Chondrocyte (in vitro differentiated cells): ENCODE measurements at regions not wholly inside any gene's neighbourhood (a gene's known extent, or its start where the extent isn't known, plus 50 kb on each side); places are given as distances from the start of the nearest gene placed in this dataset.

Experiments used
- DNase-seq: peaks from one replicate; pipeline ENCODE4 v3.0.0; 2021; ENCODE audit warnings: mixed read lengths, low spot score
- H3K27ac Mint-ChIP-seq: one replicate; pipeline ENCODE4 v1.8.0; 2021; ENCODE audit warnings: mild to moderate bottlenecking, moderate library complexity, mixed read lengths; ENCODE audit not compliant: unreplicated experiment
- H3K27me3 Mint-ChIP-seq: 2 replicates; pipeline ENCODE4 v1.8.0; 2021; ENCODE audit warnings: low read depth, mixed read lengths
- H3K36me3 Mint-ChIP-seq: 2 replicates; pipeline ENCODE4 v1.8.0; 2021; ENCODE audit warnings: low read depth, mixed read lengths
- H3K4me1 Mint-ChIP-seq: 2 replicates; pipeline ENCODE4 v1.8.0; 2021; ENCODE audit warnings: low read depth, mild to moderate bottlenecking, mixed read lengths
- H3K4me3 Mint-ChIP-seq: one replicate; pipeline ENCODE4 v1.8.0; 2021; ENCODE audit warnings: mild to moderate bottlenecking, moderate library complexity, mixed read lengths; ENCODE audit not compliant: unreplicated experiment
- H3K9me3 Mint-ChIP-seq: 2 replicates; pipeline ENCODE4 v1.8.0; 2021; ENCODE audit warnings: low read depth, mixed read lengths
- TF ChIP-seq, protein P1 (sequence below): fragments of 200-600 bp; sonication (generic); IDR thresholded peaks from 2 replicates; pipeline ENCODE4 v1.5.0; 2021; ENCODE audit warnings: antibody characterized with exemption, mild to moderate bottlenecking, moderate library complexity

DNA sequence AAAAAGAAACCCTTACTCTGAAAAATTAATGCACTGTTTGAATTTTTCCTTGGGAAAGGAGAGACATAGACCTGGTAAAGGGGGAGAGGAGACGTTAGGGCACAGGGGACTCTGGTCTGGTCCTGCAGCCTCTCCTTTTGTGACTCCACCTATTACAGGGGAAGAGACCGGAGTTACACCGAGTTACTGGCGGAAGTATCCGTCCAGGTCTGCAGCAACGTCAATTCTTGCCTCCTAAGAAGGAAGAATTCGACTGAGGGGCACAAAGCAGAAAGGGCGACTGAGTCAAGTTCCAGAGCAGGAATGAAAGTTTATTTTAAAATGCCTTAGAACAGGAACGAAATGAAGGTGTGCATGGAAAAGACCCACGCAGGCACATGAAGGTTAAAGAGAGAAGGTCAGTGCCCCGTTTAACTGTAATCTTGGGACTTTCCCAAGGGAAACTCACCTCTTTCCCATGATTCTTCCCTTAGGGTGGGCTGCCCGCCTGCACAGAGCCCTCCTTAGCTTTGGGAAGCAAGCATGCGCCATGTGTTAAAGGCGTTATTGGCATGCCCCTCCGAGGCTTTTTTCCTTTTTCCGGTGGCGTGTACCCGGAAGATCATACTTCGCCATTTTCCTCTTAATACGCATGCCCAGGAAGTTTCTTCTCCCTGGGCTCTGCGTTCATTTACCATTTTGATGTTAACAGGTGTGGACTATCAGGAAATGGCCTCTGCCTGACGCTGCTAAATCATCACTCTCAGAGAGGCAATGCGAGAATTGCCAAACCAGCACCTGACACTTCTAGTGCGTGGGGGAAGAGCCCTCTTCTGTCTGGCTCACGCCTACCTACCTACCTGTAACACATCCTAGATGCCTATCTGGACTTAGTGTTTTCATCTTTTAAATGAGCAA, 409.6 kb upstream of the PAPPA start:
- no peak for DNase-seq
- Mint-ChIP-seq H3K4me1 (peaks cover 65% of the 10 kb centered on the region), H3K27ac (no peak overlapping the region), H3K27me3 (no peaks in the 10 kb centered on the region), H3K36me3 (peaks cover 6% of the 10 kb centered on the region), H3K9me3 (peaks cover 3% of the 10 kb centered on the region), H3K4me3 (no peak overlapping the region)
- TF ChIP-seq, protein P1, sequence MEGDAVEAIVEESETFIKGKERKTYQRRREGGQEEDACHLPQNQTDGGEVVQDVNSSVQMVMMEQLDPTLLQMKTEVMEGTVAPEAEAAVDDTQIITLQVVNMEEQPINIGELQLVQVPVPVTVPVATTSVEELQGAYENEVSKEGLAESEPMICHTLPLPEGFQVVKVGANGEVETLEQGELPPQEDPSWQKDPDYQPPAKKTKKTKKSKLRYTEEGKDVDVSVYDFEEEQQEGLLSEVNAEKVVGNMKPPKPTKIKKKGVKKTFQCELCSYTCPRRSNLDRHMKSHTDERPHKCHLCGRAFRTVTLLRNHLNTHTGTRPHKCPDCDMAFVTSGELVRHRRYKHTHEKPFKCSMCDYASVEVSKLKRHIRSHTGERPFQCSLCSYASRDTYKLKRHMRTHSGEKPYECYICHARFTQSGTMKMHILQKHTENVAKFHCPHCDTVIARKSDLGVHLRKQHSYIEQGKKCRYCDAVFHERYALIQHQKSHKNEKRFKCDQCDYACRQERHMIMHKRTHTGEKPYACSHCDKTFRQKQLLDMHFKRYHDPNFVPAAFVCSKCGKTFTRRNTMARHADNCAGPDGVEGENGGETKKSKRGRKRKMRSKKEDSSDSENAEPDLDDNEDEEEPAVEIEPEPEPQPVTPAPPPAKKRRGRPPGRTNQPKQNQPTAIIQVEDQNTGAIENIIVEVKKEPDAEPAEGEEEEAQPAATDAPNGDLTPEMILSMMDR: no peak

- Mint-ChIP-seq H3K4me1 (peaks cover 61% of the 10 kb centered on the region), H3K4me3 (no peak overlapping the region), H3K9me3 (peaks cover 3% of the 10 kb centered on the region), H3K36me3 (peaks cover 7% of the 10 kb centered on the region), H3K27ac (peak overlapping the region; percentile 96), H3K27me3 (no peaks in the 10 kb centered on the region)
- TF ChIP-seq, protein P1: no peak
- no peak for DNase-seq
Observed at GRCh38 chr9:115746496-115746895, 407.1 kb upstream of the PAPPA start.

GRCh38 chr9:115747731-115748130, 405.9 kb upstream of the PAPPA start:
- Mint-ChIP-seq H3K4me1 (peaks cover 62% of the 10 kb centered on the region), H3K4me3 (no peak overlapping the region), H3K27me3 (no peaks in the 10 kb centered on the region), H3K27ac (peak overlapping the region; percentile 96), H3K9me3 (peaks cover 3% of the 10 kb centered on the region), H3K36me3 (peaks cover 4% of the 10 kb centered on the region)
- TF ChIP-seq, protein P1: no peak
- DNase-seq: no peak

GRCh38 chr9:115756736-115757135, 396.9 kb upstream of the PAPPA start:
- H3K9me3 Mint-ChIP-seq: peaks cover 11% of the 10 kb centered on the region
- peaks cover 81% of the 10 kb centered on the region for H3K4me1 Mint-ChIP-seq
- H3K27me3 Mint-ChIP-seq: no peaks in the 10 kb centered on the region
- DNase-seq: no peak
- H3K27ac Mint-ChIP-seq: peak overlapping the region; percentile 53
- TF ChIP-seq, protein P1: no peak
- H3K36me3 Mint-ChIP-seq: no peaks in the 10 kb centered on the region
- H3K4me3 Mint-ChIP-seq: no peak overlapping the region

- Mint-ChIP-seq H3K4me3 (no peak overlapping the region), H3K9me3 (peaks cover 12% of the 10 kb centered on the region), H3K36me3 (no peaks in the 10 kb centered on the region), H3K27me3 (no peaks in the 10 kb centered on the region), H3K4me1 (peaks cover 75% of the 10 kb centered on the region), H3K27ac (no peak overlapping the region)
- TF ChIP-seq, protein P1: no peak
- DNase-seq: no peak
Observed at GRCh38 chr9:115757461-115757860, 396.1 kb upstream of the PAPPA start.
